ENCODE measurements at regions not wholly inside any gene's neighbourhood (a gene's known extent, or its start where the extent isn't known, plus 50 kb on each side); places are given as distances from the start of the nearest gene placed in this dataset.
"Not testable (repeated sequence)": the region's sequence is repeated elsewhere in the genome, so short reads cannot be mapped to it uniquely, and the experiment has no call there.

GRCh38 chr4:38386005-38386551 is 277.9 kb upstream of the KLF3 start:
- H3K9ac ChIP-seq = no peak overlapping the region
- no peaks in the 10 kb centered on the region for H4K20me1 ChIP-seq
- no peak overlapping the region for H3K4me3 ChIP-seq
- H3K36me3 ChIP-seq = no peaks in the 10 kb centered on the region
- H3K9me3 ChIP-seq = peaks cover 26% of the 10 kb centered on the region
- TF ChIP-seq Cebpa-rat (IDR thresholded peaks at IDR 0.05) = no peak
- no peak overlapping the region for H3K27ac ChIP-seq
- H3K27me3 ChIP-seq = no peaks in the 10 kb centered on the region
- peaks cover 12% of the 10 kb centered on the region for H3K4me1 ChIP-seq
- no peak overlapping the region for H3K4me2 ChIP-seq

- no peak for TF ChIP-seq Cebpa-rat (IDR thresholded peaks at IDR 0.05)
- H3K4me2 ChIP-seq = no peak overlapping the region
- H3K9me3 ChIP-seq = peaks cover 31% of the 10 kb centered on the region
- no peaks in the 10 kb centered on the region for H4K20me1 ChIP-seq
- H3K4me1 ChIP-seq = peaks cover 12% of the 10 kb centered on the region
- H3K36me3 ChIP-seq = no peaks in the 10 kb centered on the region
- H3K9ac ChIP-seq = no peak overlapping the region
- H3K27me3 ChIP-seq = no peaks in the 10 kb centered on the region
- no peak overlapping the region for H3K4me3 ChIP-seq
- no peak overlapping the region for H3K27ac ChIP-seq
Observed at GRCh38 chr4:38386654-38387188, 277.3 kb upstream of the KLF3 start.

- Histone ChIP-seq H4K20me1 (no peaks in the 10 kb centered on the region), H3K4me1 (peaks cover 12% of the 10 kb centered on the region), H3K36me3 (no peaks in the 10 kb centered on the region), H3K9me3 (peaks cover 37% of the 10 kb centered on the region), H3K9ac (no peak overlapping the region), H3K4me3 (no peak overlapping the region), H3K27me3 (no peaks in the 10 kb centered on the region), H3K27ac (no peak overlapping the region), H3K4me2 (no peak overlapping the region)
- TF ChIP-seq Cebpa-rat (IDR thresholded peaks at IDR 0.05) = no peak
Observed at GRCh38 chr4:38387348-38387747, 276.7 kb upstream of the KLF3 start.

- H3K4me2 ChIP-seq = no peak overlapping the region
Observed at GRCh38 chr4:38387819-38388218, 276.2 kb upstream of the KLF3 start.

GRCh38 chr4:38388907-38389306 is 275.1 kb upstream of the KLF3 start:
- not testable (repeated sequence) for H4K20me1 ChIP-seq, H3K27me3 ChIP-seq, H3K36me3 ChIP-seq, H3K4me3 ChIP-seq, H3K4me2 ChIP-seq, H3K9ac ChIP-seq, H3K27ac ChIP-seq
- peaks cover 12% of the 10 kb centered on the region for H3K4me1 ChIP-seq
- peaks cover 52% of the 10 kb centered on the region for H3K9me3 ChIP-seq

More at GRCh38 chr4:38387819-38388218, 276.2 kb upstream of the KLF3 start:
- no peak overlapping the region for H3K9ac ChIP-seq
- no peaks in the 10 kb centered on the region for H4K20me1 ChIP-seq
- peaks cover 42% of the 10 kb centered on the region for H3K9me3 ChIP-seq
- no peak overlapping the region for H3K27ac ChIP-seq
- no peak overlapping the region for H3K4me3 ChIP-seq
- no peaks in the 10 kb centered on the region for H3K36me3 ChIP-seq
- H3K27me3 ChIP-seq = no peaks in the 10 kb centered on the region
- TF ChIP-seq Cebpa-rat (IDR thresholded peaks at IDR 0.05) = no peak
- H3K4me1 ChIP-seq = peaks cover 12% of the 10 kb centered on the region

GRCh38 chr4:38390969-38391545 is 272.9 kb upstream of the KLF3 start:
- Histone ChIP-seq H3K9ac (no peak overlapping the region), H3K9me3 (peaks cover 57% of the 10 kb centered on the region), H3K27ac (no peak overlapping the region), H4K20me1 (no peaks in the 10 kb centered on the region), H3K4me1 (no peaks in the 10 kb centered on the region), H3K4me2 (no peak overlapping the region), H3K4me3 (no peak overlapping the region), H3K27me3 (no peaks in the 10 kb centered on the region), H3K36me3 (no peaks in the 10 kb centered on the region)
- no peak for TF ChIP-seq Cebpa-rat (IDR thresholded peaks at IDR 0.05)

GRCh38 chr4:38392223-38392855 is 271.7 kb upstream of the KLF3 start:
- Histone ChIP-seq H3K27me3 (no peaks in the 10 kb centered on the region), H3K27ac (no peak overlapping the region), H3K4me2 (no peak overlapping the region), H4K20me1 (no peaks in the 10 kb centered on the region), H3K9ac (no peak overlapping the region), H3K4me3 (no peak overlapping the region; the same call in 1 of the 2 replicates), H3K4me1 (no peaks in the 10 kb centered on the region), H3K36me3 (no peaks in the 10 kb centered on the region), H3K9me3 (peaks cover 57% of the 10 kb centered on the region)
- TF ChIP-seq Cebpa-rat (IDR thresholded peaks at IDR 0.05) = no peak

- peaks cover 36% of the 10 kb centered on the region for H3K9me3 ChIP-seq
- H3K4me1 ChIP-seq = no peaks in the 10 kb centered on the region
- H3K9ac ChIP-seq = no peak overlapping the region
- H4K20me1 ChIP-seq = no peaks in the 10 kb centered on the region
- H3K27me3 ChIP-seq = no peaks in the 10 kb centered on the region
- no peak overlapping the region for H3K4me3 ChIP-seq
- no peak for TF ChIP-seq Cebpa-rat (IDR thresholded peaks at IDR 0.05)
- H3K27ac ChIP-seq = no peak overlapping the region
- H3K36me3 ChIP-seq = no peaks in the 10 kb centered on the region
- no peak overlapping the region for H3K4me2 ChIP-seq
Observed at GRCh38 chr4:38396091-38396490, 267.9 kb upstream of the KLF3 start.

- H3K9me3 ChIP-seq = peaks cover 29% of the 10 kb centered on the region
- no peak overlapping the region for H3K4me2 ChIP-seq
- no peaks in the 10 kb centered on the region for H3K27me3 ChIP-seq
- no peaks in the 10 kb centered on the region for H4K20me1 ChIP-seq
- H3K36me3 ChIP-seq = no peaks in the 10 kb centered on the region
- no peak overlapping the region for H3K9ac ChIP-seq
- H3K27ac ChIP-seq = no peak overlapping the region
- no peak overlapping the region for H3K4me3 ChIP-seq
- H3K4me1 ChIP-seq = no peaks in the 10 kb centered on the region
- no peak for TF ChIP-seq Cebpa-rat (IDR thresholded peaks at IDR 0.05)
Observed at GRCh38 chr4:38396845-38397547, 267.0 kb upstream of the KLF3 start.

- H3K9me3 ChIP-seq = peaks cover 5% of the 10 kb centered on the region
- no peaks in the 10 kb centered on the region for H3K27me3 ChIP-seq
- no peak overlapping the region for H3K27ac ChIP-seq
- no peak overlapping the region for H3K4me3 ChIP-seq
- H4K20me1 ChIP-seq = no peaks in the 10 kb centered on the region
- TF ChIP-seq Cebpa-rat (IDR thresholded peaks at IDR 0.05) = no peak
- no peaks in the 10 kb centered on the region for H3K4me1 ChIP-seq
- H3K4me2 ChIP-seq = no peak overlapping the region
- H3K9ac ChIP-seq = no peak overlapping the region
- H3K36me3 ChIP-seq = no peaks in the 10 kb centered on the region
Observed at GRCh38 chr4:38400946-38401345, 263.1 kb upstream of the KLF3 start.
